WERI-Rb-1 (cell line): ENCODE measurements at regions not wholly inside any gene's neighbourhood (a gene's known extent, or its start where the extent isn't known, plus 50 kb on each side); places are given as distances from the start of the nearest gene placed in this dataset.
"Not testable (repeated sequence)": the region's sequence is repeated elsewhere in the genome, so short reads cannot be mapped to it uniquely, and the experiment has no call there.

Experiments used
- DNase-seq: peaks from one replicate; pipeline ENCODE4 v3.0.0-alpha.2; 2020
- H3K27ac ChIP-seq: fragments of 250-450 bp; sonication (Bioruptor Pico); 2 replicates; pipeline ENCODE4 v1.5.1; 2020; ENCODE audit warnings: mild to moderate bottlenecking, moderate library complexity
- H3K27me3 ChIP-seq: fragments of 250-450 bp; sonication (Bioruptor Pico); 2 replicates; pipeline ENCODE4 v1.5.1; 2021; ENCODE audit warnings: mild to moderate bottlenecking, low read depth, moderate library complexity; ENCODE audit not compliant: insufficient read depth, severe bottlenecking
- H3K36me3 ChIP-seq: fragments of 250-450 bp; sonication (Bioruptor Pico); 2 replicates; pipeline ENCODE4 v1.5.1; 2020; ENCODE audit warnings: mild to moderate bottlenecking, moderate library complexity
- H3K4me3 ChIP-seq: 2 replicates; pipeline ENCODE4 v1.5.1; 2011; ENCODE audit warnings: low read depth, mild to moderate bottlenecking, control low read depth, low read length
- H3K9me3 ChIP-seq: fragments of 250-450 bp; sonication (Bioruptor Pico); 2 replicates; pipeline ENCODE4 v1.5.1; 2021; ENCODE audit warnings: mild to moderate bottlenecking, moderate library complexity; ENCODE audit not compliant: severe bottlenecking
- CTCF ChIP-seq: IDR thresholded peaks from 2 replicates; pipeline ENCODE4 v1.5.1; 2011; ENCODE audit warnings: low read depth, mild to moderate bottlenecking, control low read depth, inconsistent platforms, low read length

- H3K9me3 ChIP-seq = no peaks in the 10 kb centered on the region
- no peak overlapping the region for H3K27ac ChIP-seq
- H3K36me3 ChIP-seq = no peaks in the 10 kb centered on the region
- no peaks in the 10 kb centered on the region for H3K27me3 ChIP-seq
- TF ChIP-seq CTCF = no peak
- DNase-seq = no peak
- H3K4me3 ChIP-seq = no peak overlapping the region
Measured at GRCh38 chr4:28505064-28505463, 1644.4 kb downstream of the STIM2 start.

GRCh38 chr4:28508636-28509035 lies 1648.0 kb downstream of the STIM2 start:
- DNase-seq = no peak
- Histone ChIP-seq H3K4me3 (no peak overlapping the region), H3K27me3 (no peaks in the 10 kb centered on the region), H3K27ac (no peak overlapping the region), H3K9me3 (no peaks in the 10 kb centered on the region), H3K36me3 (no peaks in the 10 kb centered on the region)
- no peak for TF ChIP-seq CTCF

GRCh38 chr4:28514766-28515165 lies 1654.1 kb downstream of the STIM2 start:
- H3K27me3 ChIP-seq, H3K27ac ChIP-seq, H3K9me3 ChIP-seq, DNase-seq, H3K4me3 ChIP-seq, H3K36me3 ChIP-seq: not testable (repeated sequence)

GRCh38 chr4:28518561-28519165 lies 1658.0 kb downstream of the STIM2 start:
- DNase-seq = no peak

GRCh38 chr4:28523681-28524190 lies 1663.1 kb downstream of the STIM2 start:
- Histone ChIP-seq H3K36me3 (no peaks in the 10 kb centered on the region), H3K27ac (no peak overlapping the region), H3K4me3 (no peak overlapping the region), H3K9me3 (no peaks in the 10 kb centered on the region), H3K27me3 (no peaks in the 10 kb centered on the region)
- no peak for TF ChIP-seq CTCF
- no peak for DNase-seq

More at GRCh38 chr4:28518561-28519165, 1658.0 kb downstream of the STIM2 start:
- H3K27me3 ChIP-seq = no peaks in the 10 kb centered on the region
- H3K4me3 ChIP-seq = no peak overlapping the region
- no peaks in the 10 kb centered on the region for H3K36me3 ChIP-seq
- no peak for TF ChIP-seq CTCF
- no peak overlapping the region for H3K27ac ChIP-seq
- no peaks in the 10 kb centered on the region for H3K9me3 ChIP-seq

- Histone ChIP-seq H3K4me3 (no peak overlapping the region), H3K9me3 (no peaks in the 10 kb centered on the region), H3K27ac (no peak overlapping the region), H3K36me3 (no peaks in the 10 kb centered on the region), H3K27me3 (no peaks in the 10 kb centered on the region)
- DNase-seq = no peak
- no peak for TF ChIP-seq CTCF
Measured at GRCh38 chr4:28536124-28536523, 1675.5 kb downstream of the STIM2 start.
